ENCODE measurements at regions not wholly inside any gene's neighbourhood (a gene's known extent, or its start where the extent isn't known, plus 50 kb on each side); places are given as distances from the start of the nearest gene placed in this dataset.
"Not testable (repeated sequence)": the region's sequence is repeated elsewhere in the genome, so short reads cannot be mapped to it uniquely, and the experiment has no call there.

DNA sequence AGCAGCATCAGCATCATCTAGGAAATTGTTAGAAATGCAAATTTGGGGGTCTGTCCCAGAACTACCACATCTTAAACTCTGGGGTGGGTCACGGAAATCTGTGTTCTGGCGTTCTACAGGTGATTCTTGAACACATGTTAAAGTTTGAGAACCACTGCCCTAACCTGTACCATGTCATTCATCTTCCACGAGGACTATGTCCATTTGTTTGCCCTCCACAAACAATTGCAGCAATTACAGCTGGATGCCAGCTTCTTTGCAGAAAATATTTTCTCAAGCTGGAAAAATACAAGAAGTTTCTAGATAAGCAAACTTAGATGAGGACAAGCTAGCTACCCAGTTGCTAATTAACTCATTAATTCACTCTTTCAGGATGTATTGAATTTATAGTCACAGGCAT is 54.1 kb downstream of the MAFB start:
- no peak for DNase-seq

DNA sequence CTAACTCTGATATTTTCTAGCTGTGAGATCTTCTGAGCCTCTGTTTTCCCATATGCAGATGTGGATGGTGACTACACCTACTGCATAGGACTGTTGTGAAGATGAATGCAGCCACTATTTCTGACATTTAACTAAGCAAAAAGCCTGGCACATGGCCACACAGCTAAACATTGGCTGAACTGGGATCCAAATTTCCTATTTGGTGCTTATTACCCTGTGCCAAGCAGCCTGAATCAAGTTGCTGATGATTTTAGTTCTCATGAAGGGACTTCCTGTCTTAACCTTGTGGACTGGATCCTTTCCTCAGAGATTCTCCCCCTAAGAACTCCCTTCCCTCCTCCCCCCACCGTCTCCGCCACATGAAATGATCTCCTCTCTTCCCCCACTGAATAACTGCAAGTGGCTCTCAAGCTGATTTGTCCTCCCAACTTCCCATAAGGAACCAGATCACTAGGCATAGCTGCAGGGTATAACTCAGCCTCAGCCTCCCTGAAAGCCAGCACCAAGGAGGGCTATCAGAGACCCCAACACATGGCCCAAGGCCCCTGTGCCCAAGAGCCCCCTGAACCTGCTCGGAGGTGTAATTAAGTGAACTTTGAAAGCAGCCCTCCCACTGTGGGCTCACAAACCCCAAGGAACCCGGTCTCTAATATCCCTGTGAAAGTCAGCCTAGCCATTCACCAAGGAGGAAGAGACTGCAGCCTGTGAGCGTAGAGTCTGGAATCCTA is 55.7 kb downstream of the MAFB start:
- peak; percentile 19 for DNase-seq

DNA sequence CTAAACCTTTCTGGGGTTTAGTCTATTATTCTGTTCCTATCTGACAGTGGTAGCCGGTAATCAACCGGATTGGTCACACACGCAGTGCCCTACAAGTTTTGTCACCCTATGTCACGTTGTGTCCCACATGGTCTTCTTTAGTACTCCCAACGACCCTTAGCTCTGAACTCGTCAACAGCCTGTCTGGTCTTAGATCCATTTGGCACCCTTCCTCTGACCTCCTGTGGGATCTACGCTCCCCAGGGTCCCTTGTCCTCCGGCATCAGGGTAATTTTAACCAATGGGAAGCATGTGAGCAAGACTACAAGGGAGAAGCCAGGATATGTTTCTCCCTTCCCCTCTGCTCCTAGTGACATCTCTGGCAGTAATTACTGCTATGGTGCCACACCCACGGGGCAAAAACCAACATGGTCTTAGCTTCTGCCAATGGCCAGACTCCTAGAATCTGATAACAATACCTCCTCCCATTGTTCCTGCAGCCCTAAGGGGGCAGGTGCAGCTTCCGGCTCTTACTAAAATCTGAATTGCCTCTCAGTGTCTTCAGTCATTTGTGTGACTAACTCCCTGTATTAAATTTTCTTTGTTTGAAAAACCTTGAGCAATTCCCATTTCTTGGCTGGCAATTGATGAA is 56.6 kb downstream of the MAFB start:
- DNase-seq = peak; percentile 69

DNA sequence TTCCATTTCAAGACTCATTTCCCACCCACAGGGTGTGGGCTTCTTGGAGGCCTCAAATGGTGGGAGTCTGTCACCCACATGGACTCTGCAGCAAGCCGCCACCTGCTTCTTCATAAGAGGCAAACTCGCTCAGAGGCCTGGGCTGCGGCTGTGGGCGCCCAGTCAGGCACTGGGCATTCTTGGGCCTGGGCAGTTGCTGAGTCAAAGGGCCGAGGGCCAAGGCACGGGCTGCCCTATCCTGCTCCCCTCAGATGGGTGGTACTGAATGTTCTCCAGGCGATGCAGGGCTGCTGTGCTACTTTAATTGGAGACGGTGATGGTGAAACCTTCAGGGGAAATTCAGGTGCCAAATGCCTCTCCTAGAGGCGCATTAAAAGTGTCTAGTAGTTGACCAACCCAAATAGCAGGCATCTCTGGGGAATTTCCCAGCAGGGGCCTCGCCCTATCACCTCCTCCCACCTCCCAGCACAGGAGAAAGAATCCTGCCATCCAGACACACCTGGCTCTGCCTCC is 57.9 kb downstream of the MAFB start:
- DNase-seq = no peak

DNA sequence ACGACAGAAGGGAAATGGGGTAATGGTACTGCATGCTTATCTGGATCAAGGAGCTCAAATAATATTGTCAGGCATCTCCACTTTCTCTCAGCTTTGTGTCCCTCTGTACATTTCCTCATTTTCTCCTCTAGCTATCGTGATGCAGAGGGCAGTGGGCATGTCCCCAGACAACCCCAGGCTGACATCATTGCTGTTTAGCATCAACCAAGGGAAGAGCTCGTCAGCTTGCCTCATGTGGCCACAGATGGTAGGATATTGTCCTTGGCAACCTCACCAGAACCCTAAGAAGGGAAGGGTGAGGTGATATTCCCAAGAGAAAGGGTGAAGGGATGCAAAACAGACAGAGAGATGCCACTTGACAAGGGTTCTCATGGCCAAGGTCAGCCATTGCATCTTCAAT is 58.3 kb downstream of the MAFB start:
- no peak for DNase-seq

DNA sequence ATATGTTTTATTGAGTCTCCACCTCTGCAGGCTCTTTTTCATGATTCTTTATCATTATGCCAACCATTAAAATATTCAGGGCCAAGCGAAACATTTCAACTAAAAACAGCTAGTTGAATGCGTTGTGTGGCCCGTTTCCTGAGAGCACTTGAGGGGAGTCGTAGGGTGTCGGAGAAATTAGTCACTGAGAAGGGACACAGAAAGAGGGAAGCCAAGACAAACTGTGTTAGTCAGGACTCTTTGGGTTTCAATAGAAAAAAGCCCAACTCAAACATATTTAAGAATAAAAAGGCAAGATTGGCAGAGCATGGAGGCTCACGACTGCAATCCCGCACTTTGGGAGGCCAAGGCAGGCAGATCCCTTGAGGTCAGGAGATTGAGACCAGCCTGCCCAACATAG is 58.9 kb downstream of the MAFB start:
- no peak for DNase-seq

DNA sequence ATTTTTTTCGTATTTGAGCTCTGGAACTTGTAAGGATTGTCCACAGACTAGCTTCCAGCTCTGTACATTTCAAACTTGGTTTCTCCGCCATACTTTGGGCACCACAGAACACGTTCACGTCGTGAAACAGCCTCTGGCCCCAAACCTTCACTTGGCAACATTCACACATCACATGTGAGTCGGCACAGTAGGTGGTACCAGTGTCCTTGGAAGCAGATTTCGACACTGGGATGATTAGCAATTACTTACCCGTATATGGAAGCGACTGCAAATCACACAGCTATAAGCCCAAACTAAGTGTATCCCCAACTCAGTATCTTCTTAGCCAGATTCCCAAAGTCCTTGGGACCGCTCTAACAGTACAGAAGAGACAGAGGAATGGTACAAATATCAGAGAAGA is 60.2 kb downstream of the MAFB start:
- DNase-seq = no peak

DNA sequence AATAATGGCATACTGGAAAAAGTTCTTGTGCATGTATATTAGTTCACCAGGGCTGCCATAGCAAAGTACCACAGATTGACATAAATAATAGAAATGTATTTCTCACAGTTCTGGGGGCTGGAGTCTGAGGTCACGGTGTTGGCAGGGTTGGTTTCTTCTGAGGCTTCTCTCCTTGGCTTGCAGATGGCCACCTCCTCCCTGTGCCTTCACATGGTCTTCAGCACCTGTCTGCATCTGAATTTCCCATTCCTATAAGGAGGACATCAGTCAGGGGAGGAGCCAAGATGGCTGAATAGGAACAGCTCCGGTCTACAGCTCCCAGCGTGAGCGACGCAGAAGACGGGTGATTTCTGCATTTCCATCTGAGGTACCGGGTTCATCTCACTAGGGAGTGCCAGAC is 70.0 kb downstream of the MAFB start:
- not testable (repeated sequence) for DNase-seq

DNA sequence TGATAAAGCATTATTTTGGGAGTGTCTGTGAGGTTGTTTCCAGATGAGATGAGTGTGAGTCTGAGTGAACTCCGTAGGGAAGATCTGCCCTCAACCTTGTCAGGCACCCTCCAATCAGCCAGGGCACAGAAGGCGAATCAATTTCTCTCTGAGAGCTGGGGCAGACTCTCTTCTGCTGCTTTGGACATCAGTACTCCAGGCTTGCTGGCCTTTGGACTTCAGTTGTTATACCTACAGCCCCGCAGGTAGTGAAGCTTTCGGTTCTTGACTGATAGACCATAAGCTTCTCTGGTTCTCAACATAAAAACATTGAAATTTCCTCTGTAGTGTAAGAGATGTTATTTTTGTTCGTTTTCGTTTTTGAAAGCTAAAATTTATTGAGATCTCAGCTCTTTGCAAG is 71.4 kb downstream of the MAFB start:
- DNase-seq = no peak

DNA sequence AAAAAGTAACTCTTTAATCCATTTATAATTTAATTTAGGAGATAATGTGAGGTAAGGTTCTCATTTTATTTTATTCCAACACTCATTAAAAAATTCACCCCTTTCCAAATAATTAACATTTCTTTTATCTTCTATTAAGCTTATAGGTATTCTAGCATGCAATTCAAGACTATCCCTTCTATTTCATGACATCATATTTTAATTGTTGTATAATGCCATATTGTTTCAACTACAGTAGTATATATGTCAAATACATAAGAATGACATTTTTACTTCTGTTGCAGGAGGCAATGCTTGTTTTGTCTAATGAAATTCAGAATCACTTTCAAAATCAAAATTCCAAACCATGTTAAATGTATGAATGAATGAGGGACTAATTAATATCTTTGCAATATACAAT is 76.2 kb downstream of the MAFB start:
- no peak for DNase-seq

DNA sequence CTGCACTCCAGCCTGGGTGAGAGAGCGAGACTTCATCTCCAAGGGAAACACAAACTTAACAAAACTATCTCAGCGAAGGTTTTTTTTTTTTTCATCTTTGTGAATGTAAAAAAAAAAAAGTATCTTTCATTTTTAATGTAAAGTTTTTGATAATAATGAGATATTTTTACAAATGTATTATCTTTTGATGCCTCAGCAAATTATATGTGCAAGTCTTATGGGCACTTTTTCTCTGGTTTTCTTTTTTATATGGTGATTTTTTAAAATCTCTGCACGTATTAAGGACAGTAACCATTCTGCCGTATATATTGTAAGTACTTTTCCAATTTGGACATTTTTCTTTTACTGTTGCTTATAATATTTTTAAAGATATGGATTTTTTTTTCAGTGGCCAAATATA is 76.8 kb downstream of the MAFB start:
- no peak for DNase-seq

DNA sequence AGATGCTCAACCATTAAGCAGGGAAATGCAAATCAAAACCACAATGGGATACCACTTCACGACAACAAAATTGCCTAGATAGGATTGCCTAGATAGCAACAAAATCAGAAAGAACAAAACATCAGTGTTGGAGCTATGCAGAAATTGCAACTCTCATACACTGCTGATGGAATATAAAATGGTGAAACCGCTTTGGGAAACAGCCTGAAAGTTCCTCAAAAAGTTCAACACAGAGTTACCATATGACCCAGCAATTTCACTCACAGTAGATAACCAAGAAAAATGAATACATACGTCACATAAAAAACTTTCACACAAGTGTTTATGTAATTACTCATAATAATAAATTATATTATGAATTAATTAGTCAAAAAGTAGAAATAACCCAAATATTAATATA is 78.3 kb downstream of the MAFB start:
- DNase-seq = no peak

DNA sequence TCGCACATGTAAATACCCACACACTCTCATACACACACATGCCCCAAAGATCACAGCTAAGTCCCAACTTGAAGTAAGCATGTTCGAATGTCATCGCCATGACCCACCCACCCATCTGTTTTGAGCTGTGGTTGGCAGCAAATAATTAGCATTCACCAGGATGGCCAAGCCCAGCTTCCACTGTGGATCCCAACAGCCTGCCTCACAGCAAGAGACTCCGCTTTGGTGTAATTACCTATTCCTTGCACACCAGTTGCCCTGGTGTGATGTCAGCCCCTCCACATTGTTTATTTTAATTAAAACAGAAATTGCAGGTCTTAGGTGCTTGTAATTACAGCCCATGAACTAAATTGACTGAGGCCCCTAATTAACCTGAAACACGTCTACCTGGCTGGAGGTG is 81.1 kb downstream of the MAFB start:
- no peak for DNase-seq

DNA sequence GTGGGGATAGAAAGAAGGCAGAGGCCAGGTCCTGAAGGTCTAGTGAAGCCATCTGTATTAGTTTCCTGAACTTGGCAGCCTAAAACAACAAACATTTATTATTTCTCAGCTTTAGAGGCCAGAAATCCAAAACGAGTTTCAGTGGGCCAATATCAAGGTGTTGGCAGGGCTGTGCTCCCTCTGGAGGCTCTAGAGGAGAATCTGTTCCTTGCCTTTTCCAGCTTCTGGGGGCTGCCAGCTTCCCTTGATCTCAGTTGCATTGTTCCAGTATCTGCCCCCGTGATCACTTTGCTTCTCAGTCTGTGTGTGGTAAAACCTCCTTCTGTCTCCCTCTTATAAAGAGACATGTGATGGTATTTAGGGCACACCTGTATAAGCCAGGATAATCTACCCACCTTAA is 82.4 kb downstream of the MAFB start:
- DNase-seq = no peak

DNA sequence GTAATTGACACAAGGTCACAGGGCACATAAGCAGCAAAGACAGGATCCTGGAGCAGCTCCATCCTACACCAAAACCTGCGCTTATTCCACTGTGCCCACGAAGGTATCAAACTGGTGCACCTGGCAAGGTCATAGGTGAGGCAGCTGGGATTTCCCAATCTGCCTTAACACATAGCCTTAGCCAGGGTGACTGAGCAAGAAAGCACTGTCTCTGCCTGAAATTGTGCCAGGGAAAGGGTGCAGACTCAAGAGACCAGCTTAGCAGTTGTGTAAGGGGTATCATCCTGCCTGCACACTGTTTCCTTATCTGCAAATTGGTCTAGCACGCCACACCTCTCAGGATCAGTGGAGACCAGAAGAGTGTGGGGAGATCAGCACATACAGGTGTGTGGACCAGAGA is 82.8 kb downstream of the MAFB start:
- DNase-seq = no peak

DNA sequence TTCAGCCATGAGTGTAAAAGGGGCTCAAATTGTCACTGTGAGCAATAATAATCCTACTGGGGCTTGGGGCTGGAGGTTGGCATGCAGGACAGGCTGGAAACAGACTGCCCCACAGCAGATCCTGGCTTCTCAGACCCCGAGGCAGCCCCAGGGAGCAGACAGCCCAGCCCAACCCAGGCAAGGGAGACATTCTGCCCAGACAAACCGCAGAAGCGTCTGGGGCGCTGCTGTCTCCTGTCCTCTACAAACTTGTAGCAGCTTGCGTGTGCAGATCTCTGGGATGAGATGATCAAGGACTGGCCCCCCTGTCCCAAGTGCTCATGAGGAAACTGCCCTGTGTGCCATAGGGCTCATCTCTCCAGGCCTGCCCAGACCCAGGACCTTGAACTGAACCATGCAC is 84.6 kb downstream of the MAFB start:
- DNase-seq = no peak

DNA sequence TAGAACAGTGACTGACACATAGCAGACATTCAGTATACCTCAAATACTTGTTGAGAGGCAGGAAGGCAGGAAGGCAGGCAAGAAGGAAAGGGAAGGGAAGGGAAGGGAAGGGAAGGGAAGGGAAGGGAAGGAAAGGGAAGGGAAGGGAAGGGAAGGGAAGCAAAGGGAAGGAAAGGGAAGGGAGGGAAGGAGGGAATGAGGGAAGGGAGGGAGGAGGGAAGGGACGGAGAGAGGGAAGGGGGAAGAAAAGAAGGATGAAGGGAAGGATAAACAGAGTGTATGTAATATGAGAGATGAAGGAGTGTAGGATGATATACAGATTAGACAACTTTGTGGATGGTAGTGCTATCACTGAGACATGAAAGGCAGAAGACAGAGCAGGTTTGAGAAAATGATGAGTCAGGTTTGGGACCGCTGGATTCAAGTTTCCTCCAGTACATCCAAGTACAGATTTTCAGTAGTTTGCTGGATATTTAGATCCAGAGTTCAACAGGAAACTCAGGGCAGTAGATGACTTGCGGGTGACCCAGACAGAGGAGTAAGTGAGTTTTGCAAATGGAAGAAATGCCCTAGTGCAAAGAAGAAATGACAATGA is 85.9 kb downstream of the MAFB start:
- DNase-seq = no peak

DNA sequence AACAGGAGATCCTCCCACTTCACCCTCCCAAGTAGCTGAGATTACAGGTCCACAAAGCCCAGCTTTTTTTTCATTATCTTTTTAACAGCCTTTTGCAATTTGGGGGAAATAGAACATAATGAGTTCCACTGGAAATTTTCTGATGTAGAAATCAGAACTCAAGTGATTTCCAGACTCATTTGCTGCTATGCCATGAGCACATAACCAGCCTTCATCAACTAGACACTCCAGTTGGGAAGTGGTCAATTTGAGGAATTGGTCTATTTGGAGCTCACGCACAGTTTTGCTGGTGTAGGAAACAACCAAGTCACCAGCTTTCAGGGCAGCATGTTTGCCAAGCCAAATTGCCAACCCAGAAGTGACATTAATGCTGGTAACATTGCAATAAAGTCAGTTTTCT is 86.7 kb downstream of the MAFB start:
- DNase-seq = no peak

DNA sequence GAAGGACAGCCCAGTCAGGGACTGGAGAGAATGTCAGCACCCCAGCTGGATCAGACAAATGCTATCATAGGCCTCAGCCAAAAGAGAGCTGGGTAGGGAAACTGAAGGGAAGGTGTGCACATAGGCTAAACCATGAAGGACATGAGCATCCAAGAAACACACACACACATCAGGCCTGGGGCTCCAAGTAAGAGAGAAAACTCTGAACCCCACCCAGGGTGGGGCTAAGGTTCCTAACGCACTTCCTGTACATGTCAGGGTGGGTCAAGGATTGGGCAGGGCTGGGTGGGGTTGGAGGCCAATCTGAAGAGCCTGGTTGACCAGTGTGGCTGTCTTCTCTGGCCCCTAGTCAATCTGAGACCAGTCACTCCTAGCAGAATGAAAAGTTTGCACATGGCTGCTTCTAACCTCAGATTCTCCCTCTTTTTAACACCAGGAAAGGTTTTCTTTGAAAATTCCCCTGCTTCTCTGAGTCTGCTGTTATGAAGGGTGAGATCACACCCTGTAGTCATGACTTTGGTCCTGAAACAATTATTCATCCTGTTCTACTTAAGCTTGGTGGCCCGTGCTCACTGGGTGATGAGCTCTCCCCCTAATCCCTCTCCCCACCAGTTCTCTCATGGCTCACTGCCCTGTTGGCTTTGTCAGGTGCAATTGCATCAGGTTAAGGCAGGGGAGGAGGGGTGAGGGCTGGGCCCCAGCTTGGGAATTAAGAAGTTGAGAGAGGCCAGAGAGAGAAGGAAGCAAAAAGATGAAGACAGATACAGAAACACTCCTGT is 88.4 kb downstream of the MAFB start:
- DNase-seq = no peak

DNA sequence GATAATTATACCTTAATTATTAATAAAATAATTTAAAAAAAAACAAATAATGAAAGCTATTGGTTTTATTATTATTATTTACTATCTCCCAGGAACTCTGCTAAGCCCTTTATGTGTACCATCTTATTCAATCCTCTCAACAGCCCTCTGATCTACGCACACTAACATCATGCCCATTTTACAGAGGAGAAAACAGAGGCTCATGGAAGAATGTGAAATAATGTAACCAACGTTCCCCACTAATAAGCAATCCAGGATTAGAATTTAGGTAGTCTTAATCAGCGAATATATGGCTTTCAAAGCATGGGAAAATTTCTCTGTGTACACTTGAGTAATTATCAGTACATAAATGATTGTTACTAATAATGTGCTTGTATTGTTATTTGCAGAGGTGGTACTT is 89.0 kb downstream of the MAFB start:
- no peak for DNase-seq

DNA sequence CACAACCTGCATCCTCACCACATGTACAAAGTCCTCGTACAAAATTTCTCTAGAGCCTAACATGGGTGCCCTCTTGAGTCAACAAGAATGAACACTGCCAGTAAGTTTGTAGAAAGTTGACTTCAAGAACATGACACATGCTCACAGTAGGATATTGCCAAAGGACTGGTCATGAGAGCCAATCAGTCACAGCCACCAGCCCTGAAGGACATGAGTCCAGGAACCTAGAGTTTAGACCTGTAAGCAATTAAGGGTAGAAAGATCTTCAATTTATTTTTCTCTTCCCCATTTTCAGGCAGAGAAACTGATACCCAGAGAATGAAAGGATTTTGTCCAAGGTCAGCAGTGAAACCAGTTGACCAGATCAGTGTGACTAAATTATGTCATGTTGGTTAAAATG is 96.1 kb downstream of the MAFB start:
- DNase-seq = no peak

DNA sequence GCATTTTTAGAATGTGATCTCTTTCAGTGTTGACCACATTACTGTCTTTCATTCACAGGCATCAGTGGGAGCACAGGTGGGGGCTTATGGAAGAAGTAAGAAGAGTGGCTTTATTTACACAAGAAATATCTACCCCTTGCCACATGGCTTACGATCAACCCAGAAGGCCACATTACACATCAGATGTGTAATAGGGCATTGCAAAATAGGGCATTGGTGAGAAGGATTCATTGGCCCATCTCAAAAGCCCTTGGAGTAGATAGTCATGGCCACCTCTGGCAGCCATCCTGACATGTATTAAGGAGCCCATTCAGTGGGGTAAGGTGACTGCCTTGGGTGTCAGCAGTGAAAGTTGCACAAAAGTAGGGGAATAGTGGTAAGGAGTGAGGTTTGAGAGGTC is 97.5 kb downstream of the MAFB start:
- DNase-seq = no peak

DNA sequence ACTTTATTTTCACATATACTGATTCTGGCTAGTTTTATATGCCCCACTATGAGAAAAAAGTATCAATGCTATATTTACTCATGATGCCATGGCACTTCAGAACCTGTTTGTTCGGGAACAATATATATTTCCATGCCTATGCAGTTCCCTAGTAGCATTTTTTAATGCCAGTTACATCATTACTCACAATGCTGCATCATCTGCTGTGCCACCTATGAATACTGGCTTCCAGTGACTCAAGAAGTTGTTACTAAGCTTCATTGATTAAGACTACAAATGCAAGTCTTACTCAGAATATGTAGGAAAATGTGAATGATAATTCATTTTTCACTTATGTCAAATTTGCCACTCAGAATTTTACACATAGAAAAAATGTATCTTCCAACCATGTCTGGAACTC is 97.9 kb downstream of the MAFB start:
- DNase-seq = no peak

DNA sequence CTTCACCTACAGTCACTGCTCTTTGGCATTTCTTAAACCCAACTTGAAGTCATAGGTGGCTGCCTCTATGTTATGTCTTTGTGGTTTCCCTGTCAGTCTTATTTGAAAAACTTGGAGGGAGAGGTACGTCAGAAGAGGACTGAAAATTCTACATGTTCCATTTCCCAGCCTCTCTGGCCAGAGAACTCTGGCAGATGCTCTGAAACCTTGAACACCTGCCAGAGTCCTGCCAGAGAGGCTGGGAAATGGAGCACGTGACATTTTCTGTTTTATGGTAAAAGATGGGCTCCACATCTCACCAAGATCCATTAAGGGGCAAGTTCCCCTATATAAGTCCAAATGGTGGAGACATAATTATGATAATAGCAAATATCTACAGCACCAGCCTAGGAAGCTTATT is 99.5 kb downstream of the MAFB start:
- no peak for DNase-seq
